HUES64 (cell line): ENCODE measurements at regions not wholly inside any gene's neighbourhood (a gene's known extent, or its start where the extent isn't known, plus 50 kb on each side); places are given as distances from the start of the nearest gene placed in this dataset.

Experiments used
- H3K27ac ChIP-seq: 2 replicates; pipeline ENCODE4 v1.7.0; 2013; ENCODE audit warnings: low read depth, low read length, inconsistent platforms
- H3K27me3 ChIP-seq: 2 replicates; pipeline ENCODE4 v1.6.1; 2013; ENCODE audit warnings: mild to moderate bottlenecking, low read length; ENCODE audit not compliant: insufficient read depth
- H3K36me3 ChIP-seq: 2 replicates; pipeline ENCODE4 v1.6.1; 2013; ENCODE audit warnings: mild to moderate bottlenecking, low read length; ENCODE audit not compliant: insufficient read depth
- H3K4me1 ChIP-seq: 2 replicates; pipeline ENCODE4 v1.6.1; 2013; ENCODE audit warnings: mild to moderate bottlenecking, low read length, moderate library complexity; ENCODE audit not compliant: insufficient read depth
- H3K4me3 ChIP-seq: 2 replicates; pipeline ENCODE4 v1.5.1; 2013; ENCODE audit warnings: mild to moderate bottlenecking, low read length, moderate library complexity
- H3K9ac ChIP-seq: 2 replicates; pipeline ENCODE4 v1.6.1; 2013; ENCODE audit warnings: mild to moderate bottlenecking, low read depth, low read length
- H3K9me3 ChIP-seq: 2 replicates; pipeline ENCODE4 v1.6.1; 2013; ENCODE audit warnings: low read depth, low read length; ENCODE audit not compliant: insufficient read depth
- WGBS: fragments of 150-250, 120-280 bp; methylation state at CpG from one replicate; pipeline ENCODE4 v1.1.7; 2013; ENCODE audit warnings: missing lambda C conversion rate; 5-methylcytosine and 5-hydroxymethylcytosine counted together

- no peak overlapping the region for H3K9ac ChIP-seq
- no peak overlapping the region for H3K27ac ChIP-seq
- H3K4me3 ChIP-seq, result no peak overlapping the region
- H3K4me1 ChIP-seq, result 0 out of 2 replicates have a peak, but pooled peaks cover 3% of the 10 kb centered on the region
- H3K36me3 ChIP-seq, result no peaks in the 10 kb centered on the region
- H3K9me3 ChIP-seq, result no peaks in the 10 kb centered on the region
- WGBS, result 90% methylated on average over 1 of the region's 3 CpGs
- no peaks in the 10 kb centered on the region for H3K27me3 ChIP-seq
These were observed 367.7 kb upstream of the NEGR1 start for GRCh38 chr1:72649991-72650390.

- Histone ChIP-seq H3K27me3 (no peaks in the 10 kb centered on the region), H3K36me3 (no peaks in the 10 kb centered on the region), H3K9ac (no peak overlapping the region), H3K4me1 (0 out of 2 replicates have a peak, but pooled peaks cover 3% of the 10 kb centered on the region), H3K27ac (no peak overlapping the region), H3K4me3 (no peak overlapping the region), H3K9me3 (no peaks in the 10 kb centered on the region)
- 96% methylated on average over 24 of the region's 24 CpGs for WGBS
These were observed 367.0 kb upstream of the NEGR1 start for GRCh38 chr1:72649211-72649888.

- H3K4me1 ChIP-seq, result 0 out of 2 replicates have a peak, but pooled peaks cover 3% of the 10 kb centered on the region
- no peak overlapping the region for H3K27ac ChIP-seq
- H3K9me3 ChIP-seq, result no peaks in the 10 kb centered on the region
- H3K4me3 ChIP-seq, result no peak overlapping the region
- WGBS, result 82% methylated on average over 5 of the region's 5 CpGs
- H3K27me3 ChIP-seq, result no peaks in the 10 kb centered on the region
- no peak overlapping the region for H3K9ac ChIP-seq
- H3K36me3 ChIP-seq, result no peaks in the 10 kb centered on the region
These were observed 366.1 kb upstream of the NEGR1 start for GRCh38 chr1:72648465-72648864.

- Histone ChIP-seq H3K27ac (no peak overlapping the region), H3K36me3 (no peaks in the 10 kb centered on the region), H3K27me3 (no peaks in the 10 kb centered on the region), H3K9me3 (no peaks in the 10 kb centered on the region), H3K4me1 (peaks cover 7% of the 10 kb centered on the region), H3K9ac (no peak overlapping the region), H3K4me3 (no peak overlapping the region)
- 100% methylated on average over 2 of the region's 2 CpGs for WGBS
These were observed 360.8 kb upstream of the NEGR1 start for GRCh38 chr1:72643142-72643541.

GRCh38 chr1:72637593-72637992, 355.3 kb upstream of the NEGR1 start:
- 91% methylated on average over 1 of the region's 1 CpG for WGBS
- no peak overlapping the region for H3K27ac ChIP-seq

GRCh38 chr1:72636631-72637030, 354.3 kb upstream of the NEGR1 start:
- no peaks in the 10 kb centered on the region for H3K27me3 ChIP-seq
- no peak overlapping the region for H3K9ac ChIP-seq
- H3K4me1 ChIP-seq, result peaks cover 14% of the 10 kb centered on the region
- WGBS, result 90% methylated on average over 2 of the region's 2 CpGs
- no peaks in the 10 kb centered on the region for H3K9me3 ChIP-seq
- no peak overlapping the region for H3K4me3 ChIP-seq
- H3K36me3 ChIP-seq, result no peaks in the 10 kb centered on the region
- no peak overlapping the region for H3K27ac ChIP-seq

More at GRCh38 chr1:72637593-72637992, 355.3 kb upstream of the NEGR1 start:
- Histone ChIP-seq H3K9ac (no peak overlapping the region), H3K27me3 (no peaks in the 10 kb centered on the region), H3K4me3 (no peak overlapping the region), H3K9me3 (no peaks in the 10 kb centered on the region), H3K4me1 (peaks cover 14% of the 10 kb centered on the region), H3K36me3 (no peaks in the 10 kb centered on the region)

GRCh38 chr1:72635719-72636118, 353.4 kb upstream of the NEGR1 start:
- no peak overlapping the region for H3K27ac ChIP-seq
- WGBS, result 86% methylated on average over 5 of the region's 5 CpGs
- no peak overlapping the region for H3K4me3 ChIP-seq

GRCh38 chr1:72634946-72635345, 352.6 kb upstream of the NEGR1 start:
- H3K9ac ChIP-seq, result no peak overlapping the region
- H3K27ac ChIP-seq, result no peak overlapping the region
- no peaks in the 10 kb centered on the region for H3K9me3 ChIP-seq
- H3K27me3 ChIP-seq, result no peaks in the 10 kb centered on the region
- 98% methylated on average over 3 of the region's 3 CpGs for WGBS
- no peaks in the 10 kb centered on the region for H3K36me3 ChIP-seq
- H3K4me3 ChIP-seq, result no peak overlapping the region
- peaks cover 14% of the 10 kb centered on the region for H3K4me1 ChIP-seq

More at GRCh38 chr1:72635719-72636118, 353.4 kb upstream of the NEGR1 start:
- no peaks in the 10 kb centered on the region for H3K27me3 ChIP-seq
- H3K4me1 ChIP-seq, result peaks cover 14% of the 10 kb centered on the region
- H3K36me3 ChIP-seq, result no peaks in the 10 kb centered on the region
- H3K9me3 ChIP-seq, result no peaks in the 10 kb centered on the region
- H3K9ac ChIP-seq, result no peak overlapping the region

GRCh38 chr1:72631449-72631848, 349.1 kb upstream of the NEGR1 start:
- 74% methylated on average over 2 of the region's 2 CpGs for WGBS
- Histone ChIP-seq H3K9me3 (no peaks in the 10 kb centered on the region), H3K9ac (no peak overlapping the region)

GRCh38 chr1:72623299-72623708, 341.0 kb upstream of the NEGR1 start:
- no peak overlapping the region for H3K9ac ChIP-seq
- no peak overlapping the region for H3K4me3 ChIP-seq
- WGBS, result 50% methylated on average over 4 of the region's 4 CpGs
- no peak overlapping the region for H3K27ac ChIP-seq
- H3K9me3 ChIP-seq, result no peaks in the 10 kb centered on the region
- no peaks in the 10 kb centered on the region for H3K4me1 ChIP-seq
- H3K36me3 ChIP-seq, result no peaks in the 10 kb centered on the region
- H3K27me3 ChIP-seq, result no peaks in the 10 kb centered on the region

More at GRCh38 chr1:72631449-72631848, 349.1 kb upstream of the NEGR1 start:
- no peaks in the 10 kb centered on the region for H3K4me1 ChIP-seq
- H3K27me3 ChIP-seq, result no peaks in the 10 kb centered on the region
- H3K27ac ChIP-seq, result no peak overlapping the region
- no peak overlapping the region for H3K4me3 ChIP-seq
- H3K36me3 ChIP-seq, result no peaks in the 10 kb centered on the region

- H3K36me3 ChIP-seq, result no peaks in the 10 kb centered on the region
- no peaks in the 10 kb centered on the region for H3K27me3 ChIP-seq
- H3K4me1 ChIP-seq, result no peaks in the 10 kb centered on the region
- H3K4me3 ChIP-seq, result no peak overlapping the region
- no peaks in the 10 kb centered on the region for H3K9me3 ChIP-seq
- H3K9ac ChIP-seq, result no peak overlapping the region
- H3K27ac ChIP-seq, result no peak overlapping the region
- 90% methylated on average over 1 of the region's 2 CpGs for WGBS
These were observed 338.1 kb upstream of the NEGR1 start for GRCh38 chr1:72620453-72620852.
